Peyer's patch (tissue), 4 donors: ENCODE measurements at regions not wholly inside any gene's neighbourhood (a gene's known extent, or its start where the extent isn't known, plus 50 kb on each side); places are given as distances from the start of the nearest gene placed in this dataset.

ENCODE experiments used
- DNase-seq, 3 donors: peaks; one replicate each; pipeline ENCODE4 v3.0.0-alpha.2; 2017 to 2019
- H3K27ac ChIP-seq, 4 donors: fragments of 200-600 bp; sonication (generic); one replicate each; pipeline ENCODE4 v1.5.1; 2016 to 2019
- H3K27me3 ChIP-seq, 2 donors: fragments of 200-600 bp; sonication (generic); one replicate each; pipeline ENCODE4 v1.5.1; 2019
- H3K36me3 ChIP-seq, 3 donors: fragments of 200-600 bp; sonication (generic); one replicate each; pipeline ENCODE4 v1.5.1; 2016 to 2019
- H3K4me1 ChIP-seq, 4 donors: fragments of 200-600 bp; sonication (generic); one replicate each; pipeline ENCODE4 v1.5.1; 2016 to 2019
- H3K4me3 ChIP-seq, 4 donors: fragments of 200-600 bp; sonication (generic); 1 replicate in 3 of 4; 2 replicates in 1 of 4; pipeline ENCODE4 v1.5.1; 2016 to 2019; ENCODE audit warnings: mild to moderate bottlenecking in 1 of 4
- H3K9me3 ChIP-seq, 4 donors: fragments of 200-600 bp; sonication (generic); one replicate each; pipeline ENCODE4 v1.5.1; 2016 to 2019; ENCODE audit warnings: mild to moderate bottlenecking in 1 of 4
- CTCF ChIP-seq, 6 experiments: fragments of 450-650 bp in 4 of 6; fragments of 200-600 bp in 2 of 6; sonication (generic) in 1 of 6; IDR thresholded peaks; one replicate each; pipeline ENCODE4 v1.5.1; 2017 to 2019; ENCODE audit warnings: antibody characterized with exemption in 6 of 6, mild to moderate bottlenecking in 3 of 6, moderate library complexity in 1 of 6
- POLR2A ChIP-seq, 2 donors: fragments of 450-650 bp; IDR thresholded peaks; one replicate each; pipeline ENCODE4 v1.5.1; 2017; ENCODE audit warnings: antibody characterized with exemption in 2 of 2, mild to moderate bottlenecking in 2 of 2, moderate library complexity in 2 of 2

DNA sequence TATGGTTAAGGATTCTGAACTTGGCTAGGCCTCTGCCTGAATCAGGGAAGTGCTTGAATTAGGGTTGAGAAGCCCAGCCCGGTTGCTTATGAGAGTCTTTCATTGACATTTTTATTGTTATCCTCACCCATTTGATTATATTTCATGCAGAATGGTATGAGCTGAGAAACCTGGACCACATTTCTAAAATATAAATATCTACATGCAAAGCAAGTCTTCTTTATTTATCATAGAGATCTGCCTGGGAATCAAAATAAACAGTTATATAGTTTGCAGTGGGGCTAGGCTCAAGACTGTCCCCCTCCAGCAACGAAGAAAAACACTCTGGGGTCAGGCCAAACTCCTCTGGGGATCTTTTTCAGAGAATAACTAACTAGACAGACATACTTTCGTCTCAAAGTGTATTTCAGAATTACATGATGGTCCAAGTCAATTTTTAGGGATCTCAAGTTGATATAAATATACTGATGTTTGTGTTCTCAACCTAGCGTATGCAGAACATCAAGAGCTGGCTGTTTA is 675.4 kb upstream of the NR2F2 start:
- Histone ChIP-seq H3K4me3 (no peak overlapping the region), H3K27me3 (no peaks in the 10 kb centered on the region), H3K27ac (no peak overlapping the region)

DNA sequence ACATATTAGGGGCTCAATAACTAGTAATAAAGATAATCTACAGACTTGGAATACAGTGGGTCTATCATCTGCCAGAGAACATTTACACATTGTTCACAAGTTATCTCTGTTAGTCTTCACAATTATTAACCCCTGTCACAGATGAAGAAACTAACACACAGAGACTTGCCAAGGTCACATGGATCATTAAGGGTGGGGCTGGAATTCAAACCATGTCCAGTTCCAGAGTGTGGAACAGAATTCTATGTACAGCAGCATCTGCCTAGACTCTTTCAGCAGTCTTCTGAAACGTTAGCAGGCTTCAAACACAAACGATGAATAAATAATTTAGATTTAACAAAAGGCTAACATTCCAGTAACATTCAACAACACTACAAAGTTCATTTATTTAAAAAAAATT is 673.9 kb upstream of the NR2F2 start:
- TF ChIP-seq CTCF (IDR thresholded peaks at IDR 0.05) (no peak), POLR2A (IDR thresholded peaks at IDR 0.05) (no peak)
- H3K36me3 ChIP-seq = no peaks in the 10 kb centered on the region
- H3K9me3 ChIP-seq = no peaks in the 10 kb centered on the region
- no peak overlapping the region for H3K27ac ChIP-seq
- H3K4me3 ChIP-seq = no peak overlapping the region
- H3K4me1 ChIP-seq = no peaks in the 10 kb centered on the region
- H3K27me3 ChIP-seq = no peaks in the 10 kb centered on the region
- DNase-seq = no peak

More for the DNA sequence above, 675.4 kb upstream of the NR2F2 start:
- no peak for DNase-seq
- TF ChIP-seq POLR2A (IDR thresholded peaks at IDR 0.05) = no peak
- TF ChIP-seq CTCF (IDR thresholded peaks at IDR 0.05) = no peak
- no peaks in the 10 kb centered on the region for H3K9me3 ChIP-seq
- no peaks in the 10 kb centered on the region for H3K4me1 ChIP-seq
- no peaks in the 10 kb centered on the region for H3K36me3 ChIP-seq

- H3K27ac ChIP-seq = no peak overlapping the region
- no peaks in the 10 kb centered on the region for H3K4me1 ChIP-seq
- TF ChIP-seq CTCF (IDR thresholded peaks at IDR 0.05) (no peak), POLR2A (IDR thresholded peaks at IDR 0.05) (no peak)
- no peaks in the 10 kb centered on the region for H3K36me3 ChIP-seq
- no peak for DNase-seq
- no peak overlapping the region for H3K4me3 ChIP-seq
- H3K9me3 ChIP-seq = no peaks in the 10 kb centered on the region
- H3K27me3 ChIP-seq = no peaks in the 10 kb centered on the region
Observed at GRCh38 chr15:95658799-95659198, 671.7 kb upstream of the NR2F2 start.

DNA sequence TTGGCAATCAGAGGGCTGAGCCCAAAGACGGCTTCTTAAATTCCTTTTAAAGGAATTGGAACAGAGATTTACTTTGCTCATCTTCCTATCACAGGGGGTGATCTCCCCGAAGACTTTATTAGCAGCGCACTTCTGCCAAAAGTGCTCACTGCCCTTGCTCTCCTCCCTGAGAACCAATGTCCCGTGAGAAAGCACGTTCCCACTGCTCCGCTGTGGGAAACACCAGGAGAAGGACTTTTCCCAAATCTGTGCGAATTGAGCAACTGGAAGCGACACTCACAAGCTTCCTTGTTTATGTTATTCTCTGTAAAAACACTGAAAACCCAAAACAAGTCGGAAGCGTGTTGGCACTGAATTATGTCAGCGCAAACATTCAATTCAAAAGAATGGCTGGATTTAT is 670.8 kb upstream of the NR2F2 start:
- Histone ChIP-seq H3K4me1 (no peaks in the 10 kb centered on the region), H3K9me3 (no peaks in the 10 kb centered on the region), H3K27me3 (no peaks in the 10 kb centered on the region), H3K36me3 (no peaks in the 10 kb centered on the region), H3K27ac (peak overlapping the region in 1 of 4 donors; percentile 2), H3K4me3 (no peak overlapping the region)
- no peak for DNase-seq
- no peak for TF ChIP-seq CTCF (IDR thresholded peaks at IDR 0.05)
- TF ChIP-seq POLR2A (IDR thresholded peaks at IDR 0.05) = no peak

GRCh38 chr15:95662638-95663037 is 667.9 kb upstream of the NR2F2 start:
- H3K27me3 ChIP-seq = no peaks in the 10 kb centered on the region
- H3K4me3 ChIP-seq = no peak overlapping the region
- TF ChIP-seq CTCF (IDR thresholded peaks at IDR 0.05) = no peak
- no peak for TF ChIP-seq POLR2A (IDR thresholded peaks at IDR 0.05)
- no peaks in the 10 kb centered on the region for H3K9me3 ChIP-seq
- H3K36me3 ChIP-seq = no peaks in the 10 kb centered on the region
- no peak overlapping the region for H3K27ac ChIP-seq
- no peak for DNase-seq
- no peaks in the 10 kb centered on the region for H3K4me1 ChIP-seq
